ENCODE measurements at regions not wholly inside any gene's neighbourhood (a gene's known extent, or its start where the extent isn't known, plus 50 kb on each side); places are given as distances from the start of the nearest gene placed in this dataset.
"Not testable (repeated sequence)": the region's sequence is repeated elsewhere in the genome, so short reads cannot be mapped to it uniquely, and the experiment has no call there.

DNA sequence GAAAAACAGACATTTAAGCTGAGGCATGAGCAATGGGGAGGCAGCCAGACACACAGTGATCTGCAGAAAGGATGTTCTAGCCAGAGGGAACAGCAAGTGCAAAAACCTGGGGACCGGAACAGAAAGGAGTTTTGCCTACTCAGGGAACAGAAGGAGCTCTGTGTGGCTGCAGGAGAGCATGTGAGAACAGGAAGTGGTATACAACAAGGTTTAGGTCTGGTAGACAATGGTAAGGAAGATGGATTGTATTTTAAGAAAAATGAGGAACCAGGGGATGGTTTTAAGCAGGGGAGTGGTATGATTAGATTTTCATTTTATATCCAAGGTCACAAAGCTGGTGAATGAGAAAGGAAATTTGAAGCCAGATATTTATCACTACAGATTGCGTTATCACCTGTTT is 157.5 kb downstream of the UNC5CL start:
- DNase-seq, result no peak

DNA sequence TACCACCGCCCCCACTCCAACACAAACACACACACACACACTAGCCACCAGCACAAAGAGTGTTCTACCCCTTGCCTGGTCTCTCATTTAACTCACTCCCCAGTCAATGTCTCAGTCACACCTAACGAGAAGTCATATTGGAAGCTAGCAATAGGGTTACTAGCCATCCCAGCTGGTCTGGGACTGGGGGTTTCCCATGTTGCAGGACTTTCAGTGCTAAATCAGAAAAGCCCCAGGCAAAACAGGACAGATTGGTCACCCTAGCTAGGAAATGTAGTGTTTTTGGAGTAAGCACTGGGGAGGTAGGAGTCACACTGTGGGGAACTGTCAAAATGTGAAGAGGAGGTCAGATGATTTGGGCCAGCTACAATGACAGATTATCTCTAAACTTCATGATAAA is 158.1 kb downstream of the UNC5CL start:
- no peak for DNase-seq

DNA sequence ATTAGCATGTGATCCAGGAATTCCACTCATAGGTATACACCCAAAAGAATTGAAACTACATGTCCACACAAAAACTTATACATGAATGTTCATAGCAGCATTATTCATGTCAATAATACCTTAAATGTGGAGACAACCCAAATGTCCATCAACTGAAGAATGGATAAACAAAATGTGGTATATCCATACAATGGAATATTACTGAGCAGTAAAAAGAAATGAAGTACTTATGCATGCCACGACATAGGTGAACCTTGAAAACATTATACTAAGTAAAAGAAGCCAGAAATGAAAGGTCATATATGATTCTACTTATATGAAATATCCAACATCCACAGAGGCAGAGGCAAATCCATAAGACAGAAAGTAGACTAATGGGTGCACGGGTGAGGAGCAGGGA is 159.9 kb downstream of the UNC5CL start:
- DNase-seq, result no peak

DNA sequence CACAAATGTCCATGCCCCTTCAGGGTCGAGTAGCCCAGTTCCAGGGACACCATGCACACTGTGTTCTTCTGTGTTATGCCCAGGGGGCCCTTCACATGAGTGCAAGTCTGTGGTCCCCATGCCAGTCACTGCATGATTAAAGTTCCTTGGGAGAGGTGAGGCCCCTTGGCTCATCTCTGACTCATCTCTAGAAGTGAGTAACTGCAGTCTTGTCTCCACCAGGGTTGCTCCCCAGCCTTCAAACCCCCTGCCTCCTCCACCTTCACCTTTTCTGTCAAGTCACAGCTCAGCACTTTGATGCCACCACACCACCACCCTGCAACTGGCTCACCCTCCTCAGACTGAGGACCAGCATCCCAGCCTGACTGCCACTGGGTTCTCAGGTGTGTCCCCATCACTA is 161.7 kb downstream of the UNC5CL start:
- no peak for DNase-seq

DNA sequence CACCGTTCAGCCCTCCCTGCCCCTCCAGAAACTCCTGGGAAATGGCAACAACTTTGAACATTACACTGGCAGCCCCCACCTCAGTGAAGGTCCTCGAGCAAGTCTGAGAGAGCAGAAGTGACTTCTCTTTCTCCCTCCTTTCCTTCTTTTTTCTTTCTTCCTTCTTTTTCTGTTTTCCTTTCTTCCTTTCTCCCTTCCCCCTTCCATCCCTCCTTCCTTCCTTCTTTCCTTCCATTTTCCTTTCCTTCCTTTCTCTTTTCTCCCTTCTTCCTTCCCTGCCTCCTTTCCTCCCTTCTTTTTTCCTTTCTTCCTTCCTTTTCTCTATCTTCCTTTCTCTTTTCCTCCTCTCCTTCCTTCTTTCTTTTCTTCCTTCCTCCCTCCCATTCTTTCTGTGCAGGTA is 162.7 kb downstream of the UNC5CL start:
- no peak for DNase-seq

DNA sequence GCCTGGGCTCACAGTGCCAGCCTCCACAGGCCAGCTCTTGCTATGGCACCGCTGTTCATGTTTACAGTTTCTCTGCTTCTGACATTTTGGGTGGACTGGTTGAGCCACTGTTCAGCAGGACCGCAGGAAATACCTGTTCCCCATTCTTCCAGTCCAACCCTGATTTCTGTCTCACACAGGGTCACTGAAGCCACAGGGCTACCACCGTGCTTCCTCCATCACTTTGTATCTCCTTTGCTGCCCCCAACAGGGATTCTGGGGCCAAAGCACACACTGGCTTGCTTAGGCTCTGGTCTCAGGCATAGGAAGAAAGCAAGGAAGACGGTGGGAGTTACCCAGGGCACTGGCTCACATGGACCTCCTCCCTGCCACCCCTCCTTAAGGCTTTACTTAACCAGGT is 164.5 kb downstream of the UNC5CL start:
- peak; percentile 13 to 34 for DNase-seq

DNA sequence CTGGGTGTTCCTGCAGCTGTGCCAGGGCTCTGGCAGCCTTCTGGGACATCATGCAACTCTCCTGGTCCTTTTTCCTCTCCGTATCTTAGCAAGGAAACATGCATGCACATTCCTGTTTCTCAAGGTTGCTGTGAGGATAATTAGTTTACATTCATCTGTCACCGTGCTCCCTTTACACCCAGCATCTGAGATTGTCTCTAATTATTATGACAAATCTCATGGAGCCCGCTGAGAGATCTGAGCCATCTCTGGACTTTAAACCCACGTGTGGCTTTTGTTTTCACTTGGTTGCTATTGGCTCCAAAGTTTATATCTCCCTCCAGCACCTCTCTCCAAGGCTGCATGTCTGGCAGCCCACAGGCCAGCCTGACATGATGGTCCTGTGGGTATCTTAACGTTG is 167.6 kb downstream of the UNC5CL start:
- DNase-seq, result no peak

DNA sequence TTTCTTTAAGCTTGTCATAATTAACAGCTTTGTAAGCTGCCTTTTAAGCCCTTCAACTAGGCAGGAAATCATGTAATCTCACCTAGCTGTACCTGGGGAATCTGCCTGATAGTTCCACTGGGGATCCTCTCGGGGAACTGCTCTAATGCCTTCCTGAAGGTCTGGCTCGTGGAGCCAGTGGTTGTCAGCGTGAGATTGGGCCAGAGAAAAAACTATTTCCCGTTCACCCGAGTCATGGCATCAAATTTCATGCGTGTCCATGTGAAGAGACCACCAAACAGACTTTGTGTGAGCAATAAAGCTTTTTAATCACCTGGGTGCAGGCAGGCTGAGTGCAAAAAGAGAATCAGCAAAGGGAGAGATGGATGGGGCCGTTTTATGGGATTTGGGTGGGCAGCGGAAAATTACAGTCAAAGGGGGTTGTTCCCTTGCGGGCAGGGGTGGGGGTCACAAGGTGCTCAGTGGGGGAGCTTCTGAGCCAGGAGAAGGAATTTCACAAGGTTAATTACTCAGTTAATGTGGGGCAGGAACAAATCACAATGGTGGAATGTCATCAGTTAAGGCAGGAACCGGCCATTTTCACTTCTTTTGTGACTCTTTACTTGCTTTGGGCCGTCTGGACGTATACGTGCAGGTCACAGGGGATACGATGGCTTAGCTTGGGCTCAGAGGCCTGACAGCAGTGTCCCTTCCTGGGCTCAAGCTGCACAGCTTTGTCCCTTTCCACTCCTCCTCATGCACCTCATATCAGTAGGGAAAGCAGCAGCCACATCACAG is 170.7 kb downstream of the UNC5CL start:
- DNase-seq, result not testable (repeated sequence)

DNA sequence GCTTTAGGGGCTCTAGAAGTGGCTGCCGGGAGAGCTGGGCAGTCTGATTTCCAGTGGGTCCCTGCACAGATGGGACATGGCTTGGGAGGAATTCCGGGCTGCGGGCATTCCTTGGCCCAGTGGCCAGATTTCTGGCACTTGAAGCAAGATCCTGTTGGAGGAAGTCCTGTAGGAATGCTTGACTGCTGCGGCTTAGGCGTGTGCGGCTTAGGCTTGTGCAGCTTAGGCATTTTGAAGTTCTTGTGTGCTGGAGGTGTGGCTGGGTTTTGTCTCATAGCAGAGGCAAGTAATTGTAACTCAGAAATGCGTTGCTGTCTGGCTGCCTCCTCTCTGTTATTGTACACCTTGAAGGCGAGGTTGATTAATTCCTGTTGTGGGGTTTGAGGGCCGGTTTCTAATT is 171.5 kb downstream of the UNC5CL start:
- not testable (repeated sequence) for DNase-seq

DNA sequence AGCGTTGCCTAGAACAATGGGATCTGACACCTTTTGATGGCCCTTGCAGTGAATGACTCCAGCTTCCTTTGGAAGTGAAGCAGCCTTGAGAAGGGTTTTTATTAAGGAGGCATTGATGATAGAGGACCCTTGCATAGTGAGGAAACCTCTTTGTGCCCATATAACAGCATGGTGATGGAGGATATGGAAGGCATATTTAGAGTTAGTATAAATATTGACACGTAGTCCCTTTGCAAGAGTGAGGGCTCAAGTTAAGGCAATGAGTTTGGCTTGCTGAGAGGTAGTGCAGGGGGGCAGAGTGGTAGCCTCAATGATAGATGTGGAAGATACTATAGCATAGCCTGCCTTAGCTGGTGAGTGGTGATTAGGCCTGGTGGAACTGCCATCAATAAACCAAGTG is 173.8 kb downstream of the UNC5CL start:
- not testable (repeated sequence) for DNase-seq

DNA sequence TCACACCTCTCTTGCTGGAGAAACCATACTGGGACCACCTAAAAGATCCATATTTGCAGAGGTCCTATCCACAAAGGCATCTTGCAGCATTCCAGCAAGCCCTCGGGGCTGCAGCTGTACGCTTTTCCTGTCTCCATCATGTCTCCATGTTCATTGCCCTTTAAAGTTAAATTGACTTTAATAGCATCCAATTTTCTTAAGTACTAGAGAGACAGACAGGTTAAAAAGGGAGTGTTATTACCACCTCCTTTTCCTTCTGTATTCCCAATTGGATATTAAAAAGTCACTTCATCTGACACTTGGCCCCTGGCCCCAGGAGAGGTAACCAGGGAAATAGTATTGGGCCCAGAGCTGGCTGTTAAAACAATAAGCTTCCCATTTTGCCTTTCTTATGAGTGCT is 178.6 kb downstream of the UNC5CL start:
- DNase-seq, result no peak

DNA sequence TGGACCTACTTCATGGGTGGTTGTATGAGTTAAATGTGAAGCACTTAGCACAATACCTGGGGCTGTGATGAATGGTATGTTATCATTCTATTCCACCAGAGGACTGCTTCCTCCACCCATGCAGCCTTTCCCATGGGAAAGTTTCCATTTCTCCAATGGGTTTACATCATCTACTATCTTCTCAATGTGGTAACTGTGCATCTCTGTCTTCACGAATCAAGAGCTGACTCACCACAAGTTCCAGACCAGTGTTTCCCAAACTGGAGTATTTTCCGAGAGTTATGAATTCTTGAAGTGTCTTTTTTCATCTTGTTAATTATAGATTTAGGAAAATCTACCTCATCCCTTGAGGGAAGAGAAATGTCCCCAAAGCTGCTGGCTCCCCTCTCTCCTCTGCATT is 182.8 kb downstream of the UNC5CL start:
- DNase-seq, result no peak

DNA sequence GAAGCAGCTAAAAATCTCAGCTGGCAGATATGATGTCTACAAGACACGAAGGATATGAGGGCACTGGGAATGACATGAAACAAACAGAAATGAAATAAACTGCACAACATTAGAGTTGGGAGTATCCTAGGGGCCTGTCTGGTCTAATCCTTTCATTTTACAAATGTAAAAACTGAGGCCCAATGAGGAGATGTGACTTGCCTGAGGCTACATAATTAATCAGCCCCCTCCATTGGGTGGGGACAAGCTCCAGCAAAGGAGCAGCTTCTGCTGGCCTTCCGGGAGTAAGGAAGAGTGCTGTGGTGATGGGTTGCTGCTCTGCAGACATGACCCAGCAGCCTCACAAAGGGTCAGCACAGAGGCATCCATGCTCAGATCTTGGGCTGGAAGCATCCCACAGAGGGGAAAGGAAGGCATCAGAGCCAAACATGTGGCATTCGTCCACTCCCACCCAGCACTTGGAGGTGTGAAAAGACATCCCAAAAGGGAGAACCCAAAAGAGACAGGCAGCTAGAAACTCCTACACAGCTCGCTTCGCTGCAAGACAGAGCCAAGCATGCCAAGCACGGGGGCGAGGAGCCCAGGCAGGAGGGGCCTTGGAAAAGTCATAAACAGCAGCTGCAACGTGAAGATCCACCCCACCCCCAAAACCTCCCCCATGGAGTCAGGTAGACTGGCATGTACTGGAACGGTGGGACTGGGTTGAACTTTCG is 183.7 kb downstream of the UNC5CL start:
- no peak for DNase-seq

DNA sequence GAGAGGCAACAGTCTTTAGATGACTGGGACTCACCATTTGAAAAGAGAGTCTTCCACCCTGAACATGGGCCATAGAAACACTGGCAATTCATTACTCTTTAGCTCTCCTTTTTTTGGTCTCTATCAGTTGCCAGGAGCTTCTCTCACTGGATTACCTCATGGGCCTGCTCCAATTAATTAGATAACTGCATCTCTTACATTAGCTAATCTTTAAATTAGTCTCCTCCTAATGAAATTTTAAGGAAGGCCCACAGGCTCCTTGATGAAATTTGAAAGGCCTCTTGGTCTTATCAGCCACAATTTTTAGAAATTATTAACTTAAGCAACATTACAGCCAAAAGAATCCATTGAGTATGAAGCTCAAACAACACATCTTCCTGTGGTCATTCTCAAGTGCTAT is 184.4 kb downstream of the UNC5CL start:
- no peak for DNase-seq

DNA sequence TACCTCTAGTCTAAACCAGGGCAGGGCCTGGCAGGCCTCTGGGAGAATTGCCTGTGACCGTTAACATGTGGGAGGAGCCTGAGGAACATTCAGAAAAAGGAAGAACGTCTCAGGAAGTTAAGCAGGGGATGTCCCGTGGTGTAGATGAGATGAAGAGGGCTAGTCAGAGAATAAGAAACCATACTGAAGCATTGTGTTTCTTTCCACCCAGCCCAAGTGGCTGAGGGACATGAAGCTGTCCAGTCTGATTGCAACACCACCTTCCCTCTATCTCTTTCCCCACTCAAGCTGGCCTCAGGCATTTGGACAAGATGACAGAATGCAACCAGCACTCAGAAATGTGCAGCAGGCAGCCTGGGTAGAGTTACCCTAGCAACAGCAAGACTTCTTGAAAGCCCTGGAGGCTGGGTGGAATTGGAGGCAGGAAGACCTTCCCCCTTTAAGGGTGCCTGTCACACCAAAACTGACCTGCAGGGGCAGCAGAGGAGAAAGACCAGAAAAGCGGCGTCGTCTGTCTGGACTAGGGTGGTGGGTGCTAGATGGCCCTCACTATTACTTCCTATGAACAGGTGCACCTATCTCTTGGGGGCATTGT is 186.1 kb downstream of the UNC5CL start:
- peak in 1 of 2 experiments; percentile 7 for DNase-seq

DNA sequence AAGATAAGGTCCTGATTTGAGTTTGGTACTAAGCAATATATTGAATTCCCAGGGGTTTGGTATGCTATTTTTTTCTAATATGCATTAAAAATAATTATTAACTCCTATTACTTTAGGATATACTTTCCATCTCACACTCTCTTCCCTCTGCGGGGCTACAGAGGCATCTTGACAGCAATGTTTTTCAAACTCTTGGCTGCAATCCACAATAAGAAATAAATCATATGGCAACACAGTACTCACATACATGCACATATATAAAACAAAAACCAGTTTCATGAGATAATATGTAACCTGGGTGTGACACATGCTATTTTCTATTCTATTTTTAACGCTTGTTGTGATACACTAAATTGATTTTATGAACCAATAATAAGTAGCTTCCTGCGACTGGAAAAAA is 189.5 kb downstream of the UNC5CL start:
- no peak for DNase-seq

DNA sequence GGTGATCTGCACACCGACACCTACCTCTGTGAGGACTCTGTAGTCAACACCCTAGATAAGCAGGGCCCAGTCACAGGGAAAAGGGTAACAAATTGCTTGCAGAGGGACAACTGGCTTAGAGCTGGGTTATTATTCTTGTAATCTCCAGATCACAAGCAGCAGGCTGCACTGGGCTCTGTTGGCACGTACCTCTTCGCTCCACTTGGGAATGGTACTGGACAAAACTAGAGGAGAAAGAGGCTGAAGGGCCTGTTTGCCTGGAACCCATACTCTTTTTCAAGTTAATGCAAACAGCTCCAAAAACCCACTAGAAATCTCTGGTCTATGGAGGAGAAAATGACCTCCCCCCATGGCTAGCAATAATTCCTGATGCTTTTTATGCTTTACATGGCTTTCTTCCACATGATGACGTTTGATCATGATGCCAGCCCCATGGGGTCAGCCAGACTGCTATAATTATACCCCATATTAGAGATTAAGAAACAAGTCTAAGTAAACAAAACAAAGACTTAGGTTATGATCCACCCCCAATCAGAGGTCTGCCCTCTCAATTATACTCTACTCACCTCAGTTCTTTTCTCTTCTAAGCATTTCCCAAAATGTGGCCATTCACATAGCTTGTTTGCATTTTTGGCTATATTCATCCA is 190.0 kb downstream of the UNC5CL start:
- no peak for DNase-seq

DNA sequence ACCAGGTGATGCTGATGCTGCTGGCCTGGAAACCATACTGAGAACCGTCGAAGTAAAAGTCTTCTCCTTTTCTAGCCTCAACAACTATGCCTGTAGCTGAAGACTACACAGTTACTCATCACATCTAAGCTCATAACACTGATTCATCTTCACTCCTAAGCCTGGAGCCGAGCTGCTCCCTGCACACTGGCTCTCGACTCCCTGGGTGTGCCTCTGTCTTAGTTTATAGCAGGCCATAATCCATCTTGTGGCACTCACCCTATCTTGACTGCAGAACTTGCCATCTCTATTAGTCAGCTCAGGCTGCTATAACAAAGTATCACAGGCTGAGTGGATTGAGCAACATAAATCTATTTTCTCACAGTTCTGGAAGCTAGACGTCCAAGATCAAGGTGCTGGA is 191.0 kb downstream of the UNC5CL start:
- DNase-seq, result no peak

DNA sequence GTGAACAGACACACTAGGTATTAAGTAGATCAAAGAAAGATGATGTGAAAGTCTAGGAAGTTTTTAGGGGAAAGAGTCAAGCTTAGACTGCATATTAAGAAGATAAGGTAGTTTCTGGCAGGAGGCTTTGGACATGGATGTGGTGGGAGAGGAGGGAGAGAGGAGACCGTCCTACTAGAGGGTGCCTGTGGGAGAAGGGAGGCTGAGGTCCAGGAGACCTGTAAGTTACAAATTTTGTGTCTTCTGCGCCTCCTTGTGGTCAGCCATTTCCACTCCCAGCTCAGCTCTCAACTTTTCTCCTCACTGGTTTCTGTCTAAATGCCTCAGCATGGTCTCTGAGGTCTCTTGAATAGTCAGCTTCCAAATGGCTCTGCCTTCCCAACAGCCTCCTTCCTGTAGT is 193.5 kb downstream of the UNC5CL start:
- DNase-seq, result peak in 1 of 2 experiments; percentile 62

DNA sequence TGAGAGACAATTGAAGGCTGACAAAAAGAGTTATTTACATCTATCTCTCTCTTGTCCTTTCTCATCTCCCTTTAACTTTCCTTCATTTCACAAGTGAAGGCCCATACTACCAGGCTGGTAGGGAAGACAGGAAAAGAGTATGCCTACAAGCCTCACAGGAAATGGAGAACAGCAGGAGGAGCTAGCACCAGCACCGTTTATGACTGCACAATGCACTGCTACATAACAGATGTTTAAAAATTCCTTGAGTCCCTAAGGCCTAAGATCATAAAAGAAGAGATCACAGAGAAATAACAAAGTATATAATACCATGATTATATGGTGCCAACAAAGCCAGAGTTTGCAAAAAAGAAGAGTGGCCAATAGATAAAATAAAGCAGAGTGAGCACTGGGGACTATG is 194.8 kb downstream of the UNC5CL start:
- no peak for DNase-seq

DNA sequence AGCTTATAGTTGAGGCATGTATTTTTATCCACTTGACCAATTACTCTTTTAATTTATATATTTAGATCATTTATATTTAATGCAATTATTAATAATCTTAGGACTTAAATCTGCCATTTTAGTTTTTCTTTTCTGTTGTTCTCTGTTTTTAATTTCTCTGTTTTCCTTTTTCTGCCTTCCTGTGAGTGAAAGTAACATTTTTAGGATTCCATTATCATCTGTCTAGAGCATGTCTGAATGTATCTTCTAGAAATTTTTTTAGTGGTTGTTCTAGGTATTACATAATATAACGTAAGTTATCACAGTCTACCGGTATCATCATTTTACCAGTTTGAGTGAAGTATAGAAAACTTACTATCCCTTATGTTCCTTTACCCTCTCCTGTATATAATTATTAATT is 197.3 kb downstream of the UNC5CL start:
- DNase-seq, result no peak

DNA sequence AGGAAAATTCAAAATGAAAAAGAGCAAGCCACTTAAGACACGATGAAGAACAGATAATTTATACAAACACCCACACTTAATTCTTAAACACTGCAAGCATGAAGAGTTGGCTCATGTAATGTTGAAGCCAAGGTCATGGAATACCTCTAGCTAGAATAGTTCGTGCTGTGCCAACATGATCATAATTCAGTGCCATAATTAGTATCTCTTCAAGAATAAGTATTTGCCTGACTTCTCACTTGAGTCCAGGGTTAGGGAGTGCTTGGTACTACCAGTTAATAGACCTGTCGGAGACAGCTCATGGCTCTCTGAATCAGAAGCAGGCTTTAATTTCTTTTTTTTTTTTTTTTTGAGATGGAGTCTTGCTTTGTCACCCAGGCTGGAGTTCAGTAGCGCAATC is 206.3 kb downstream of the UNC5CL start:
- no peak for DNase-seq

DNA sequence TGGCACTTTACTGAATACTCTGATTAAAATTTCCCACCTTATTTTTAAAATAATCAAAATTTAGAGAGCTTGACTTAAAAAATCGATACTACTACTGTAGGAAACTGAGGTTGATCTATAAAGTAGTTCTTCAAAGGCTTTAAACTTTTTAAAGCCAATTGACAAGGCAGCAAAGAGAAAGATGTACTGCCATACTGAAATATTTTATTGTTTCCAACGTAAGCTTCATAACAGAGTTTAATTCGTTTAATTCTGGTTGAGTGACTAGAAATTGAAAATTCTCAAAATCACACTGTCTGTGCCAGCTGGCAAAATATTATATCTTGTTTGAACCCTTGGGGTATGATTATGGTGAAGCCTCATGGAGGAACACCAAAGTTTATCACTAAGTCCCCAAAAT is 207.6 kb downstream of the UNC5CL start:
- no peak for DNase-seq

DNA sequence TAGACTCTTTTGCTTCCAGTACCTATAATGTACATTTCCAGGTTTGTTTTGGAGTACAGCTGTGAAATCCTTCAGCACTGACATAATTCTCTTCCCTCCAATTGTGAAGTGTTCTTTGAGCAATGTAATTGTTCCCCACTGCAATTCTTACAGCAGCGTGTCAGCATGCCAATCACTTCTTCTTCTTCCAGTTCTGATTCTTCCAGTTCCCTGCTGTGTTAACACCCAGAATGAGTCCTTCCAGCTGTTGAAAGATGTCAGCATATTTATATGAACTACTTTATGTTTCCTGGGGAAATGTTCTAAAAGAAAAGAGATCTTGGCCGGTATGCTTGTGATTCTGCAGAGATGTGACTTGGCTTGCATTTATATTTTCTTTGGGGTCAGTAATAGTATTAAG is 213.9 kb downstream of the UNC5CL start:
- DNase-seq, result no peak
